ENCODE measurements at regions not wholly inside any gene's neighbourhood (a gene's known extent, or its start where the extent isn't known, plus 50 kb on each side); places are given as distances from the start of the nearest gene placed in this dataset.

- in situ Hi-C loops (cut with MboI) (no loop called here), intact Hi-C loops (cut with micrococcal nuclease; ENCODE audit: unreplicated experiment) (no loop called here)
- ChIA-PET SMC1A (ENCODE audit: uncharacterized antibody, unreplicated experiment) (interaction anchor here (0.7 kb wide), 1 partner anchor 168 kb away, joined by 3 read pairs; no protein-coding TSS in a partner anchor), RAD21 (ENCODE audit: unreplicated experiment) (no interaction called here), POLR2A (no interaction called here), CTCF (no interaction called here)
- no peak for TF ChIP-seq DPF2 (IDR thresholded peaks at IDR 0.05)
- no peak for TF ChIP-seq SMC3 (IDR thresholded peaks at IDR 0.05; ENCODE audit: borderline replicate concordance, low read length)
- no peak for TF ChIP-seq NFYA (IDR thresholded peaks at IDR 0.05; ENCODE audit: borderline replicate concordance, low read depth, low read length)
- H3K4me1 ChIP-seq (ENCODE audit: control insufficient read depth, insufficient read depth, low read length) = no peaks in the 10 kb centered on the region
- no peak overlapping the region for H2AFZ ChIP-seq (ENCODE audit: control insufficient read depth, low read depth, low read length)
- no peak overlapping the region for H3K27ac ChIP-seq (ENCODE audit: control insufficient read depth, insufficient read depth)
- no peak overlapping the region for H3K4me3 ChIP-seq
- FAIRE-seq (no peak), DNase-seq (ENCODE audit: low read depth, low spot score) (no peak), ATAC-seq (no peak)
- no peaks in the 10 kb centered on the region for H3K79me2 ChIP-seq (ENCODE audit: control insufficient read depth, insufficient read depth, low read length)
- H4K20me1 ChIP-seq (ENCODE audit: control insufficient read depth, insufficient read depth) = no peaks in the 10 kb centered on the region
- BruUV-seq (replicated peaks) = no TSS peak
- H3K9me3 ChIP-seq (replicated peaks; ENCODE audit: control insufficient read depth, insufficient read depth, low read length) = no peaks in the 10 kb centered on the region
- no peak overlapping the region for H3K4me2 ChIP-seq (ENCODE audit: control insufficient read depth, insufficient read depth)
- H3K27me3 ChIP-seq (replicated peaks in 1 of 2; ENCODE audit: control insufficient read depth in 2 of 2, insufficient read depth in 2 of 2, low read length in 1 of 2) = no peaks in the 10 kb centered on the region
- H3K36me3 ChIP-seq (ENCODE audit: control insufficient read depth in 2 of 2, insufficient read depth in 2 of 2, low read length in 1 of 2) = no peaks in the 10 kb centered on the region
- H3K9ac ChIP-seq (ENCODE audit: control insufficient read depth, insufficient read depth, low read length) = no peak overlapping the region
Observed at GRCh38 chr6:66029391-66029790, 322.4 kb upstream of the EYS start.

- H3K4me2 ChIP-seq (ENCODE audit: control insufficient read depth, insufficient read depth) = no peak overlapping the region
- H4K20me1 ChIP-seq (ENCODE audit: control insufficient read depth, insufficient read depth) = no peaks in the 10 kb centered on the region
- in situ Hi-C loops (cut with MboI) = no loop called here
- WGBS (ENCODE audit: insufficient coverage, insufficient replicate concordance, low lambda C conversion rate, missing lambda C conversion rate) = 76% methylated on average over 23 of the region's 30 CpGs
- H3K9ac ChIP-seq (ENCODE audit: control insufficient read depth, insufficient read depth, low read length) = no peak overlapping the region
- no peaks in the 10 kb centered on the region for H3K4me1 ChIP-seq (ENCODE audit: control insufficient read depth, insufficient read depth, low read length)
- ChIA-PET SMC1A (ENCODE audit: uncharacterized antibody, unreplicated experiment) (no interaction called here), CTCF (no interaction called here), POLR2A (no interaction called here), RAD21 (ENCODE audit: unreplicated experiment) (no interaction called here)
- ATAC-seq (no peak), DNase-seq (ENCODE audit: low read depth, low spot score) (no peak), FAIRE-seq (no peak)
- no peak overlapping the region for H2AFZ ChIP-seq (ENCODE audit: control insufficient read depth, low read depth, low read length)
- H3K36me3 ChIP-seq (ENCODE audit: control insufficient read depth in 2 of 2, insufficient read depth in 2 of 2, low read length in 1 of 2) = no peaks in the 10 kb centered on the region
- no peak overlapping the region for H3K4me3 ChIP-seq
- H3K9me3 ChIP-seq (replicated peaks; ENCODE audit: control insufficient read depth, insufficient read depth, low read length) = no peaks in the 10 kb centered on the region; the same call in 2 of the 3 replicates
- H3K79me2 ChIP-seq (ENCODE audit: control insufficient read depth, insufficient read depth, low read length) = no peaks in the 10 kb centered on the region
- no peak overlapping the region for H3K27ac ChIP-seq (ENCODE audit: control insufficient read depth, insufficient read depth)
- no peak for TF ChIP-seq ZBED1 (IDR thresholded peaks at IDR 0.05; ENCODE audit: borderline replicate concordance)
- TF ChIP-seq ZBTB33 (IDR thresholded peaks at IDR 0.05) = peak; percentile 46; the same call in 1 of the 2 replicates
- no TSS peak for BruUV-seq (replicated peaks)
- intact Hi-C loops (cut with micrococcal nuclease; ENCODE audit: unreplicated experiment) = no loop called here
- no peaks in the 10 kb centered on the region for H3K27me3 ChIP-seq (replicated peaks in 1 of 2; ENCODE audit: control insufficient read depth in 2 of 2, insufficient read depth in 2 of 2, low read length in 1 of 2)
Observed at GRCh38 chr6:65999288-65999791, 292.3 kb upstream of the EYS start.
